ENCODE measurements at regions not wholly inside any gene's neighbourhood (a gene's known extent, or its start where the extent isn't known, plus 50 kb on each side); places are given as distances from the start of the nearest gene placed in this dataset.
"Not testable (repeated sequence)": the region's sequence is repeated elsewhere in the genome, so short reads cannot be mapped to it uniquely, and the experiment has no call there.

GRCh38 chr4:14400307-14400706 is 602.0 kb upstream of the CPEB2 start:
- ATAC-seq (no peak), DNase-seq (ENCODE audit: low spot score) (no peak)

GRCh38 chr4:14403132-14403531 is 599.1 kb upstream of the CPEB2 start:
- DNase-seq (ENCODE audit: low spot score) (no peak), ATAC-seq (no peak)

- ATAC-seq, result no peak
- DNase-seq (ENCODE audit: low spot score), result no peak
Measured at GRCh38 chr4:14404730-14405129, 597.6 kb upstream of the CPEB2 start.

- ATAC-seq (no peak), DNase-seq (ENCODE audit: low spot score) (no peak)
Measured at GRCh38 chr4:14410516-14410915, 591.8 kb upstream of the CPEB2 start.

GRCh38 chr4:14415146-14415545 is 587.1 kb upstream of the CPEB2 start:
- ATAC-seq, result no peak

GRCh38 chr4:14419516-14419915 is 582.8 kb upstream of the CPEB2 start:
- no peak for ATAC-seq
- DNase-seq (ENCODE audit: low spot score), result no peak

More at GRCh38 chr4:14415146-14415545, 587.1 kb upstream of the CPEB2 start:
- DNase-seq (ENCODE audit: low spot score), result no peak

GRCh38 chr4:14426297-14426696 is 576.0 kb upstream of the CPEB2 start:
- DNase-seq (ENCODE audit: low spot score); ATAC-seq: not testable (repeated sequence)

- no peak for DNase-seq (ENCODE audit: low spot score)
- ATAC-seq, result no peak
Measured at GRCh38 chr4:14428125-14428524, 574.2 kb upstream of the CPEB2 start.

GRCh38 chr4:14431155-14432134 is 570.8 kb upstream of the CPEB2 start:
- no peak for DNase-seq (ENCODE audit: low spot score)
- ATAC-seq, result no peak

GRCh38 chr4:14434483-14434882 is 567.8 kb upstream of the CPEB2 start:
- no peak for DNase-seq (ENCODE audit: low spot score)
- ATAC-seq, result no peak

- DNase-seq (ENCODE audit: low spot score), result no peak
- ATAC-seq, result no peak
Measured at GRCh38 chr4:14434916-14435315, 567.4 kb upstream of the CPEB2 start.

GRCh38 chr4:14441561-14441960 is 560.7 kb upstream of the CPEB2 start:
- no peak for DNase-seq (ENCODE audit: low spot score)
- no peak for ATAC-seq

- ATAC-seq, result no peak
- no peak for DNase-seq (ENCODE audit: low spot score)
Measured at GRCh38 chr4:14445882-14446281, 556.4 kb upstream of the CPEB2 start.

- no peak for DNase-seq (ENCODE audit: low spot score)
- no peak for ATAC-seq
Measured at GRCh38 chr4:14446311-14446710, 556.0 kb upstream of the CPEB2 start.

GRCh38 chr4:14446904-14447303 is 555.4 kb upstream of the CPEB2 start:
- DNase-seq (ENCODE audit: low spot score) (no peak), ATAC-seq (no peak)

- ATAC-seq, result no peak
- DNase-seq (ENCODE audit: low spot score), result no peak
Measured at GRCh38 chr4:14449308-14449707, 553.0 kb upstream of the CPEB2 start.

- no peak for ATAC-seq
- no peak for DNase-seq (ENCODE audit: low spot score)
Measured at GRCh38 chr4:14452001-14452400, 550.3 kb upstream of the CPEB2 start.

- DNase-seq (ENCODE audit: low spot score), result no peak
- ATAC-seq, result no peak
Measured at GRCh38 chr4:14452764-14453163, 549.5 kb upstream of the CPEB2 start.

GRCh38 chr4:14458463-14458862 is 543.8 kb upstream of the CPEB2 start:
- no peak for DNase-seq (ENCODE audit: low spot score)
- ATAC-seq, result no peak

GRCh38 chr4:14465057-14465456 is 537.2 kb upstream of the CPEB2 start:
- no peak for DNase-seq (ENCODE audit: low spot score)
- ATAC-seq, result no peak

- no peak for ATAC-seq
- DNase-seq (ENCODE audit: low spot score), result no peak
Measured at GRCh38 chr4:14465507-14465906, 536.8 kb upstream of the CPEB2 start.

- ATAC-seq (no peak), DNase-seq (ENCODE audit: low spot score) (no peak)
Measured at GRCh38 chr4:14478504-14478903, 523.8 kb upstream of the CPEB2 start.

GRCh38 chr4:14496408-14496807 is 505.9 kb upstream of the CPEB2 start:
- DNase-seq (ENCODE audit: low spot score) (no peak), ATAC-seq (no peak)
